ENCODE measurements at regions not wholly inside any gene's neighbourhood (a gene's known extent, or its start where the extent isn't known, plus 50 kb on each side); places are given as distances from the start of the nearest gene placed in this dataset.

DNA sequence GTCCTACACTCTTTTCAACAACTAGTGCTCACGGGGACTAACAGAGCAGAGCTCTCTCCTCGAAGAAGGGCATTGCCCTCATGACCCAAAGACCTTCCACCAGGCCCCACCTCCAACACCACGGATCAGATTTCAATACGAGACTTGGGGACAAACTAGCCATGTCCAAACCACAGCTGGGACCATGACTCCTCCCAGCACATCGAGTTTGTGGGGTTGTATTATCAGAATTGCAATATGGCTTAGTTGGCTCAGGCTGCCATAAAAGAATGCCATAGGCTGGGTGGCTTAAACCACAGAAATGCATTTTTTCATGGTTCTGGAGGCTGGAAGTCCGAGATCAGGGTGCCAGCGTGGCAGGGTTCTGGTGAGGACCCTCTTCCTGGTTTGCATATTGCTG, 189.7 kb upstream of the PMEPA1 start:
- no TSS peak for BruUV-seq (replicated peaks)
- no peaks in the 10 kb centered on the region for H3K9me3 ChIP-seq (replicated peaks; ENCODE audit: control insufficient read depth, insufficient read depth, low read length)
- DNase-seq (ENCODE audit: low read depth, low spot score) (no peak), FAIRE-seq (no peak)
- no peaks in the 10 kb centered on the region for H3K27me3 ChIP-seq (ENCODE audit: control insufficient read depth in 2 of 2, insufficient read depth in 2 of 2, low read length in 2 of 2)
- H3K27ac ChIP-seq (ENCODE audit: insufficient read depth, low read depth, low read length): no peak overlapping the region
- no peaks in the 10 kb centered on the region for H3K4me1 ChIP-seq (ENCODE audit: control insufficient read depth, extremely low read depth, insufficient read depth, low read length)
- no peak overlapping the region for H2AFZ ChIP-seq (ENCODE audit: low read depth, low read length)
- dilution Hi-C loops (cut with MboI; ENCODE audit: extremely low pct_ligation_motif_present, low sequenced_read_pairs) (no loop called here), intact Hi-C loops (cut with micrococcal nuclease) (no loop called here)
- H3K79me2 ChIP-seq (ENCODE audit: control insufficient read depth, insufficient read depth, low read length): no peaks in the 10 kb centered on the region
- CTCF ChIA-PET: no interaction called here
- POLR2A ChIA-PET: no interaction called here
- H3K4me2 ChIP-seq (ENCODE audit: insufficient read depth, low read length): no peak overlapping the region
- H3K9ac ChIP-seq (replicated peaks; ENCODE audit: extremely low read depth, insufficient read depth, low read length): no peak overlapping the region
- H4K20me1 ChIP-seq (replicated peaks; ENCODE audit: control insufficient read depth, extremely low read depth, insufficient read depth, low read length): no peaks in the 10 kb centered on the region
- H3K4me3 ChIP-seq (replicated peaks in 1 of 3; ENCODE audit: insufficient read depth in 1 of 3, low read depth in 1 of 3, low read length in 3 of 3): no peak overlapping the region
- H3K36me3 ChIP-seq (ENCODE audit: control insufficient read depth in 2 of 2, extremely low read depth in 1 of 2, insufficient read depth in 2 of 2, low read length in 2 of 2): no peaks in the 10 kb centered on the region
- TF ChIP-seq EZH2 (IDR thresholded peaks at IDR 0.05; ENCODE audit: borderline replicate concordance, low read depth, low read length, severe bottlenecking): no peak
- TF ChIP-seq JUN (IDR thresholded peaks at IDR 0.05; ENCODE audit: borderline replicate concordance, insufficient read depth, insufficient read length, low read depth): no peak
- TF ChIP-seq FOS (IDR thresholded peaks at IDR 0.05; ENCODE audit: borderline replicate concordance, insufficient read depth, low read length): no peak
- TF ChIP-seq GATA2 (IDR thresholded peaks at IDR 0.05; ENCODE audit: insufficient read depth, insufficient read length, low read depth, low read length): no peak
- no peak for TF ChIP-seq POLR2AphosphoS5 (IDR thresholded peaks at IDR 0.05; ENCODE audit: insufficient read depth, low read depth, low read length)
- TF ChIP-seq, protein P1, sequence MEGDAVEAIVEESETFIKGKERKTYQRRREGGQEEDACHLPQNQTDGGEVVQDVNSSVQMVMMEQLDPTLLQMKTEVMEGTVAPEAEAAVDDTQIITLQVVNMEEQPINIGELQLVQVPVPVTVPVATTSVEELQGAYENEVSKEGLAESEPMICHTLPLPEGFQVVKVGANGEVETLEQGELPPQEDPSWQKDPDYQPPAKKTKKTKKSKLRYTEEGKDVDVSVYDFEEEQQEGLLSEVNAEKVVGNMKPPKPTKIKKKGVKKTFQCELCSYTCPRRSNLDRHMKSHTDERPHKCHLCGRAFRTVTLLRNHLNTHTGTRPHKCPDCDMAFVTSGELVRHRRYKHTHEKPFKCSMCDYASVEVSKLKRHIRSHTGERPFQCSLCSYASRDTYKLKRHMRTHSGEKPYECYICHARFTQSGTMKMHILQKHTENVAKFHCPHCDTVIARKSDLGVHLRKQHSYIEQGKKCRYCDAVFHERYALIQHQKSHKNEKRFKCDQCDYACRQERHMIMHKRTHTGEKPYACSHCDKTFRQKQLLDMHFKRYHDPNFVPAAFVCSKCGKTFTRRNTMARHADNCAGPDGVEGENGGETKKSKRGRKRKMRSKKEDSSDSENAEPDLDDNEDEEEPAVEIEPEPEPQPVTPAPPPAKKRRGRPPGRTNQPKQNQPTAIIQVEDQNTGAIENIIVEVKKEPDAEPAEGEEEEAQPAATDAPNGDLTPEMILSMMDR (IDR thresholded peaks at IDR 0.05; ENCODE audit: extremely low read depth in 1 of 2, insufficient read depth in 1 of 2, low read depth in 1 of 2, low read length in 2 of 2): no peak
- no peaks in the 10 kb centered on the region for H3K9me1 ChIP-seq (replicated peaks; ENCODE audit: control insufficient read depth, extremely low read depth, insufficient read depth, low read length)

DNA sequence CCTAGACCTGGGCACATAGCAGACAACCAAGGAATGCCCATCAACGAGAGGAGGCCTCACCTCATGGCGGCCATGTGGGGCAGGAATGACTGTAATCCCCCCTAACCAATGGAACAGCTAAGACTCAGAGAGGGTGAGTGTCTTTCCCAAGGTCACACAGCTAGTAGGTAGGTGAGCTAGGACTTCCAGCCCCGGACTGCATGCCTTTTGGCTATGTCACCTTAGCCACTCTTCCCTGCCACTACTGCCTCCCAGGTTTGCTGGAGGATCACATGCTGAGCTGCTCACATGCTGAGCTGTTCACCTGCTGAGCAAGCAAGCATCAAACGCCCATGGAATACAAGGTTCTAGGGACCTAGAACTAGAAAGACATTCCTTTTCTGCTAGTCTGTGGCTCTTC, 188.5 kb upstream of the PMEPA1 start:
- Histone ChIP-seq H3K27ac (ENCODE audit: insufficient read depth, low read depth, low read length) (no peak overlapping the region), H3K4me1 (ENCODE audit: control insufficient read depth, extremely low read depth, insufficient read depth, low read length) (no peaks in the 10 kb centered on the region), H3K9me1 (replicated peaks; ENCODE audit: control insufficient read depth, extremely low read depth, insufficient read depth, low read length) (no peaks in the 10 kb centered on the region), H2AFZ (ENCODE audit: low read depth, low read length) (no peak overlapping the region), H3K9me3 (replicated peaks; ENCODE audit: control insufficient read depth, insufficient read depth, low read length) (no peaks in the 10 kb centered on the region), H3K4me2 (ENCODE audit: insufficient read depth, low read length) (no peak overlapping the region), H3K79me2 (ENCODE audit: control insufficient read depth, insufficient read depth, low read length) (no peaks in the 10 kb centered on the region), H3K4me3 (replicated peaks in 1 of 3; ENCODE audit: insufficient read depth in 1 of 3, low read depth in 1 of 3, low read length in 3 of 3) (no peak overlapping the region), H3K36me3 (ENCODE audit: control insufficient read depth in 2 of 2, extremely low read depth in 1 of 2, insufficient read depth in 2 of 2, low read length in 2 of 2) (no peaks in the 10 kb centered on the region), H3K27me3 (ENCODE audit: control insufficient read depth in 2 of 2, insufficient read depth in 2 of 2, low read length in 2 of 2) (no peaks in the 10 kb centered on the region), H4K20me1 (replicated peaks; ENCODE audit: control insufficient read depth, extremely low read depth, insufficient read depth, low read length) (no peaks in the 10 kb centered on the region), H3K9ac (replicated peaks; ENCODE audit: extremely low read depth, insufficient read depth, low read length) (no peak overlapping the region)
- ChIA-PET POLR2A (no interaction called here), CTCF (interaction anchor here (0.9 kb wide), 1 partner anchor 244 kb away, joined by 3 read pairs; no protein-coding TSS in a partner anchor)
- BruUV-seq (replicated peaks): no TSS peak
- intact Hi-C loops (cut with micrococcal nuclease): no loop called here
- dilution Hi-C loops (cut with MboI; ENCODE audit: extremely low pct_ligation_motif_present, low sequenced_read_pairs): no loop called here
- TF ChIP-seq FOS (IDR thresholded peaks at IDR 0.05; ENCODE audit: borderline replicate concordance, insufficient read depth, low read length): no peak
- no peak for TF ChIP-seq MYC (IDR thresholded peaks at IDR 0.05; ENCODE audit: low read depth, low read length)
- no peak for DNase-seq (ENCODE audit: low read depth, low spot score)
- no peak for FAIRE-seq
